OCI-LY3 (cell line): ENCODE measurements at regions not wholly inside any gene's neighbourhood (a gene's known extent, or its start where the extent isn't known, plus 50 kb on each side); places are given as distances from the start of the nearest gene placed in this dataset.

Experiments used
- H2AFZ ChIP-seq: fragments of 200-600, 300-600 bp; shearing (Covaris generic); 2 replicates; pipeline ENCODE4 v1.6.0; 2014; ENCODE audit warnings: antibody characterized with exemption, low read depth, low read length
- H3K27ac ChIP-seq: fragments of 200-600, 300-600 bp; sonication (generic); 2 replicates; pipeline ENCODE4 v1.5.1; 2014; ENCODE audit warnings: mild to moderate bottlenecking, low read length, moderate library complexity, mixed read lengths
- H3K27me3 ChIP-seq: fragments of 200-600, 300-600 bp; sonication (generic); 2 replicates; pipeline ENCODE4 v1.6.1; 2014; ENCODE audit warnings: low read depth, low read length, mixed read lengths
- H3K36me3 ChIP-seq: fragments of 200-600, 300-600 bp; sonication (generic); replicated peaks from 2 replicates; pipeline ENCODE3; 2014; ENCODE audit warnings: low read depth, low read length, mixed read lengths
- H3K4me1 ChIP-seq: fragments of 300-600, 200-600 bp; sonication (generic); 2 replicates; pipeline ENCODE4 v1.6.1; 2014; ENCODE audit warnings: low read length, mixed read lengths
- H3K4me2 ChIP-seq: fragments of 200-600, 300-600 bp; sonication (generic); 2 replicates; pipeline ENCODE4 v1.6.1; 2014; ENCODE audit warnings: low read length, mixed read lengths
- H3K4me3 ChIP-seq: fragments of 300-600, 200-600 bp; sonication (generic); 2 replicates; pipeline ENCODE4 v1.5.1; 2014; ENCODE audit warnings: antibody characterized with exemption, mild to moderate bottlenecking, low read length, moderate library complexity
- H3K79me2 ChIP-seq: fragments of 300-600, 200-600 bp; shearing (Covaris generic); 2 replicates; pipeline ENCODE4 v1.6.1; 2014; ENCODE audit warnings: mild to moderate bottlenecking, low read length, mixed read lengths
- H3K9ac ChIP-seq: fragments of 300-600, 200-600 bp; shearing (Covaris generic); 2 replicates; pipeline ENCODE4 v1.6.0; 2014; ENCODE audit warnings: mild to moderate bottlenecking, low read length, moderate library complexity
- H3K9me3 ChIP-seq: fragments of 200-600, 300-600 bp; shearing (Covaris generic); 2 replicates; pipeline ENCODE4 v1.6.1; 2014; ENCODE audit warnings: low read length, mixed read lengths; ENCODE audit not compliant: insufficient read depth
- H4K20me1 ChIP-seq: fragments of 200-600, 300-600 bp; sonication (generic); 2 replicates; pipeline ENCODE4 v1.6.1; 2016; ENCODE audit warnings: low read length, mixed read lengths; ENCODE audit not compliant: insufficient read depth
- CTCF ChIP-seq: fragments of 200-600, 300-600 bp; sonication (generic); IDR thresholded peaks from 2 replicates; pipeline ENCODE4 v1.5.1; 2014; ENCODE audit warnings: antibody characterized with exemption, low read length, low read depth
- EZH2phosphoT487 ChIP-seq: fragments of 200-600 bp; shearing (Covaris generic); IDR thresholded peaks from 2 replicates; pipeline ENCODE4 v1.6.1; 2018; ENCODE audit warnings: antibody characterized with exemption, mixed run types, low read depth

- Histone ChIP-seq H3K27me3 (no peaks in the 10 kb centered on the region), H3K4me1 (no peaks in the 10 kb centered on the region), H3K79me2 (no peaks in the 10 kb centered on the region), H3K27ac (no peak overlapping the region), H3K9me3 (no peaks in the 10 kb centered on the region), H3K9ac (no peak overlapping the region), H2AFZ (no peak overlapping the region), H3K36me3 (no peaks in the 10 kb centered on the region), H3K4me2 (no peak overlapping the region), H3K4me3 (no peak overlapping the region), H4K20me1 (no peaks in the 10 kb centered on the region)
- no peak for TF ChIP-seq EZH2phosphoT487
- TF ChIP-seq CTCF, result no peak
Measured at GRCh38 chr3:147809206-147809605, 400.0 kb downstream of the ZIC1 start.

- Histone ChIP-seq H3K4me1 (no peaks in the 10 kb centered on the region), H4K20me1 (no peaks in the 10 kb centered on the region), H3K27ac (no peak overlapping the region), H3K36me3 (no peaks in the 10 kb centered on the region), H3K9me3 (no peaks in the 10 kb centered on the region), H3K9ac (no peak overlapping the region), H3K4me3 (no peak overlapping the region), H3K79me2 (no peaks in the 10 kb centered on the region), H3K27me3 (no peaks in the 10 kb centered on the region), H2AFZ (no peak overlapping the region), H3K4me2 (no peak overlapping the region)
- no peak for TF ChIP-seq EZH2phosphoT487
- TF ChIP-seq CTCF, result no peak
Measured at GRCh38 chr3:147812186-147812911, 403.2 kb downstream of the ZIC1 start.

GRCh38 chr3:147813256-147813655 lies 404.1 kb downstream of the ZIC1 start:
- TF ChIP-seq EZH2phosphoT487 (no peak), CTCF (no peak)
- Histone ChIP-seq H4K20me1 (no peaks in the 10 kb centered on the region), H3K27me3 (no peaks in the 10 kb centered on the region)

GRCh38 chr3:147816752-147817151 lies 407.6 kb downstream of the ZIC1 start:
- Histone ChIP-seq H3K27me3 (no peaks in the 10 kb centered on the region), H2AFZ (no peak overlapping the region), H3K4me2 (no peak overlapping the region), H3K9me3 (no peaks in the 10 kb centered on the region), H3K79me2 (no peaks in the 10 kb centered on the region), H3K4me1 (no peaks in the 10 kb centered on the region), H3K27ac (no peak overlapping the region), H4K20me1 (no peaks in the 10 kb centered on the region), H3K4me3 (no peak overlapping the region), H3K36me3 (no peaks in the 10 kb centered on the region), H3K9ac (no peak overlapping the region)
- TF ChIP-seq EZH2phosphoT487, result no peak
- TF ChIP-seq CTCF, result no peak

More at GRCh38 chr3:147813256-147813655, 404.1 kb downstream of the ZIC1 start:
- Histone ChIP-seq H3K4me1 (no peaks in the 10 kb centered on the region), H3K36me3 (no peaks in the 10 kb centered on the region), H3K9me3 (no peaks in the 10 kb centered on the region), H3K79me2 (no peaks in the 10 kb centered on the region), H3K9ac (no peak overlapping the region), H3K4me2 (no peak overlapping the region), H3K27ac (no peak overlapping the region), H2AFZ (no peak overlapping the region), H3K4me3 (no peak overlapping the region)
